Ovary (tissue), 7 donors: ENCODE measurements at regions not wholly inside any gene's neighbourhood (a gene's known extent, or its start where the extent isn't known, plus 50 kb on each side); places are given as distances from the start of the nearest gene placed in this dataset.

Experiments used
- DNase-seq, 5 donors: peaks; one replicate each; pipeline ENCODE4 v3.0.0-alpha.2; 2019 to 2020
- H3K27ac ChIP-seq, 2 donors: fragments of 200-600 bp; one replicate each; pipeline versions ENCODE4 v1.5.1 to v1.8.0; 2019 to 2022
- H3K27me3 ChIP-seq: fragments of 200-600 bp; one replicate; pipeline ENCODE4 v1.8.0; 2022
- H3K36me3 ChIP-seq: fragments of 200-600 bp; sonication (generic); one replicate; pipeline ENCODE4 v1.5.1; 2019
- H3K4me1 ChIP-seq: one replicate; pipeline ENCODE4 v1.8.1; 2013; ENCODE audit warnings: mild to moderate bottlenecking, moderate library complexity; ENCODE audit not compliant: insufficient read depth
- H3K4me3 ChIP-seq: fragments of 200-600 bp; sonication (generic); one replicate; pipeline ENCODE4 v1.5.1; 2017
- H3K9me3 ChIP-seq, 2 donors: fragments of 200-600 bp in 1 of 2; sonication (generic) in 1 of 2; one replicate each; pipeline versions ENCODE4 v1.5.1 to v1.8.1; 2013 to 2019; ENCODE audit warnings: mild to moderate bottlenecking in 1 of 2, moderate library complexity in 1 of 2
- EP300 ChIP-seq: sonication (generic); formaldehyde crosslinking; IDR thresholded peaks from one replicate; pipeline ENCODE4 v1.6.1; 2017; ENCODE audit warnings: antibody characterized with exemption
- POLR2A ChIP-seq: fragments of 450-650 bp; IDR thresholded peaks from one replicate; pipeline ENCODE4 v1.6.1; 2017; ENCODE audit warnings: antibody characterized with exemption, mild to moderate bottlenecking, moderate library complexity
- WGBS, 3 donors: extraction: QIAGEN DNeasy Blood & Tissue Kit in 1 of 3; methylation state at CpG; one replicate each; pipeline versions ENCODE4 v1.1.5 to v1.1.7; 2013 to 2017; 5-methylcytosine and 5-hydroxymethylcytosine counted together
- intact Hi-C, 4 donors: fragments of 100-400 bp; cut with DNase I; formaldehyde crosslinking; loops; one replicate each; pipeline versions ENCODE4 v1.11.0 to v1.15.1; 2022 to 2023
- TF ChIP-seq, protein P1 (sequence below), 3 donors: fragments of 450-650 bp in 2 of 3; fragments of 200-600 bp in 1 of 3; IDR thresholded peaks; one replicate each; pipeline versions ENCODE4 v1.5.1 to v1.8.0; 2016 to 2022; ENCODE audit warnings: antibody characterized with exemption in 3 of 3, mild to moderate bottlenecking in 1 of 3
- donor health status: DM: no; HTN: no; CAD: no; lungs with moderate emphysema.
- donor health status: DM: no; HTN: no; CAD: no.
- donor health status: Bipolar disorder and iron deficiency.
- donor health status: DM: no; HTN: no; CAD: no.
- donor health status: DM: yes; HTN: yes; CAD: no.

DNA sequence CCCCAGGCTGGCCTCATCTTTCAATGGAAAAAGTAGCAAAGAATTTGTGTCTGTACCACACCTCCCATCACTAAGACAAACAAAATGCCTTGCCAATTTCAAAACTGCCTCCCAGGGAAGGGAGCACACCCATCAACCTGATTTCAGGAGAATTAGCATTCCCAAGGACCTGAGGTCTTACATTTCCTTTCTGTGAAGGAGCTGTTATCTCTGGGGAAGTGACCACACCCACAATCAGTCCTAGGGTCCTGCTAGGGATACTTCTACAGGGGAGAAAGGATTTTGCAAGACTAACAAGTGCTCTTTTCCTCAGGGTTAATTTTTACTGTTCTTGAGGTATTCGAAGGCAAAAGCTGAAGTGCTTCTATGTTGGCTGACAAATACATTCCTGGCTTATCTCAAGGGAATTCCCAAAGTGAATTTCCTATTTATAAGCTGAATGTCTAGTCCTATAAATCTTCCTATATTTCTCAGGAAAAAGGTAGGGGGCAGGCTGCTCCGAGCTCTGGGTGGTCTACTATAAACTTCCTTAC is 97.4 kb upstream of the ITGA1 start:
- no peaks in the 10 kb centered on the region for H3K27me3 ChIP-seq
- H3K9me3 ChIP-seq = no peaks in the 10 kb centered on the region
- no peak overlapping the region for H3K4me3 ChIP-seq
- H3K27ac ChIP-seq = no peak overlapping the region
- intact Hi-C loops = no loop called here
- peaks cover 3% of the 10 kb centered on the region for H3K4me1 ChIP-seq
- TF ChIP-seq POLR2A = no peak
- no peak for TF ChIP-seq EP300
- TF ChIP-seq, protein P1, sequence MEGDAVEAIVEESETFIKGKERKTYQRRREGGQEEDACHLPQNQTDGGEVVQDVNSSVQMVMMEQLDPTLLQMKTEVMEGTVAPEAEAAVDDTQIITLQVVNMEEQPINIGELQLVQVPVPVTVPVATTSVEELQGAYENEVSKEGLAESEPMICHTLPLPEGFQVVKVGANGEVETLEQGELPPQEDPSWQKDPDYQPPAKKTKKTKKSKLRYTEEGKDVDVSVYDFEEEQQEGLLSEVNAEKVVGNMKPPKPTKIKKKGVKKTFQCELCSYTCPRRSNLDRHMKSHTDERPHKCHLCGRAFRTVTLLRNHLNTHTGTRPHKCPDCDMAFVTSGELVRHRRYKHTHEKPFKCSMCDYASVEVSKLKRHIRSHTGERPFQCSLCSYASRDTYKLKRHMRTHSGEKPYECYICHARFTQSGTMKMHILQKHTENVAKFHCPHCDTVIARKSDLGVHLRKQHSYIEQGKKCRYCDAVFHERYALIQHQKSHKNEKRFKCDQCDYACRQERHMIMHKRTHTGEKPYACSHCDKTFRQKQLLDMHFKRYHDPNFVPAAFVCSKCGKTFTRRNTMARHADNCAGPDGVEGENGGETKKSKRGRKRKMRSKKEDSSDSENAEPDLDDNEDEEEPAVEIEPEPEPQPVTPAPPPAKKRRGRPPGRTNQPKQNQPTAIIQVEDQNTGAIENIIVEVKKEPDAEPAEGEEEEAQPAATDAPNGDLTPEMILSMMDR (IDR thresholded peaks at IDR 0.05) = no peak
- 2 to 4% (median 4%) methylated on average over 2 of the region's 2 CpGs for WGBS, 3 donors
- no peaks in the 10 kb centered on the region for H3K36me3 ChIP-seq
- no peak for DNase-seq

DNA sequence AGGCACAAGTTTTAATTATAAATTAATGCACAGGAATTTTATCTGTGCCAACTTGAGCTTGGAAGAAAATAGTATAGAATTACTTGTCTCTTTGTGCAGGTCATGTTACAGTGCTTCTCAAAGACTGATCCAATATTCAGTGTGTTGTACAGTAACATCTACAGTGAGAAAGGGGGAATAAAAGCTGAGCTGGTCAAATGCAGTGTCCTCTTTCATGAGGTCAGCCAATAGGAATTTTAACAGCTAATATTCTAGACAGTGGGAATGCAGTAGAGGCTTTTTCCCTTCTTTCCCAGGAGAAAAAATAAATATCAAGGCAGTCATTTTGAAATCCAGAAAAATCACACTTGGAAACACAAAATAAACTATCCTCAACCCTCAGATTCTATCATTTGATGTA is 95.7 kb upstream of the ITGA1 start:
- H3K9me3 ChIP-seq = no peaks in the 10 kb centered on the region
- no peak for DNase-seq
- H3K36me3 ChIP-seq = no peaks in the 10 kb centered on the region
- peaks cover 3% of the 10 kb centered on the region for H3K4me1 ChIP-seq
- no peaks in the 10 kb centered on the region for H3K27me3 ChIP-seq
- H3K27ac ChIP-seq = no peak overlapping the region
- TF ChIP-seq EP300 (no peak), POLR2A (no peak)
- TF ChIP-seq, protein P1 (IDR thresholded peaks at IDR 0.05) = no peak
- no peak overlapping the region for H3K4me3 ChIP-seq
- intact Hi-C loops = no loop called here

DNA sequence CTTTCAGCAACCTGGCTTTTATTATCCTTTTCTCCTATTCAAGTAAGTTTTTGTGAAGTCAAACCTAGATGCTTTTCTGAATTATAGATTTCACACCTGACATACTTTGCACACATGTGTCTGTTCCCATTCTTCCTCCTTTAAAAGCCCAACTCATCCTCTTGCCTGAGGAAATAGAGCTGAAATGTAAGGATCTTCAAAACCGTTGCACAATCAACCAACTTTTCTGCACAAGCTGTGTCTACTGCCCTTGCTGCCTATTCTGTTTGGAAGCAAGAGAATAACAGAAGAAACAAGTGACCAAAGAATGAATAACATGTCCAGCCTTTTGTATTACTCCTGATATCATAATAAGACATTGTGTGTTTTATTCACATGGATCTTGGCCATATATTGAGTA is 95.1 kb upstream of the ITGA1 start:
- Histone ChIP-seq H3K36me3 (no peaks in the 10 kb centered on the region), H3K4me1 (peaks cover 3% of the 10 kb centered on the region), H3K9me3 (no peaks in the 10 kb centered on the region), H3K27ac (no peak overlapping the region), H3K27me3 (no peaks in the 10 kb centered on the region), H3K4me3 (no peak overlapping the region)
- TF ChIP-seq, protein P1 (IDR thresholded peaks at IDR 0.05) = no peak
- TF ChIP-seq EP300 (no peak), POLR2A (no peak)
- no peak for DNase-seq
- intact Hi-C loops = no loop called here
- WGBS, 3 donors = 51 to 76% (median 53%) methylated on average over 1 of the region's 1 CpG

DNA sequence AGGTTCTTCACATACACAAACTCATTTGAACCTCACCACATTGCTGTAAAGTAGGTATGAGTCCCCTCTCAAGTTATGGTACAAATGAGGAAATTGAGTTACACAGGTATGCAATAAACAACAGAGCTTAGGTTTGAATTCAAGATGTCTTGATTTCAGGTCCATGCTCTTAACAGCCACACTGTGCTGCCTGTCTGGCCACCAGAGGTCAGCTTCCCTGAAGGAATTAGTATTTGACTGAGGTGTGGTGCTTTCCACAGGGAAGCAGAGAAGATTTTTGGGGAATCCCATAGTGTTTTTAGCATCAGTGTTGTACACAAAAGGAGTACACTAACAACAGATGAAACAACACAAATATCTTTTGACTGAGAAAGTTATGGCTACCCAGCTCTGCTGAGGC is 94.4 kb upstream of the ITGA1 start:
- Histone ChIP-seq H3K4me3 (no peak overlapping the region), H3K27me3 (no peaks in the 10 kb centered on the region), H3K4me1 (peaks cover 3% of the 10 kb centered on the region), H3K27ac (no peak overlapping the region), H3K36me3 (no peaks in the 10 kb centered on the region), H3K9me3 (no peaks in the 10 kb centered on the region)
- intact Hi-C loops = no loop called here
- peak in 3 of 5 donors; percentile 20 to 26 (median 25) for DNase-seq
- TF ChIP-seq POLR2A (no peak), EP300 (no peak)
- TF ChIP-seq, protein P1 (IDR thresholded peaks at IDR 0.05) = peak in 2 of 3 donors; percentile 10 to 38

DNA sequence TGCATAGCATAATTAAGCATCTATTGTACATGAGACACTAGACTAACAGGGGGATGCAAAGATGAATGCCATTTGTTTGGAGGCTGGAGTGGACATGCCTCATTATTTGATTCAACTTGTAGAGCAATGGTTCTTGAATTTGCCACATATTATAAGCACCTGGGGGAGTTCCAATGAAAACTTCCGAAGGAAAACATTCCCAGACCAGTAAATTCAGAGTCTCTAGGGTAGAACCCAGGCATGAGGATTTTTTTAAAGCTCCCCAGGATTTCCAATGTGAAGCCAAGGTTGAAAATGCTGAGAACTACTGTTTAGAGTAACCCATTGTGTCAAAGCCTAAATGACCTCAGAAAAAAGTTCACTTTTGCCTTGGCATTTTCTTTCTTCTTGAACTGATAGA is 93.9 kb upstream of the ITGA1 start:
- no peak overlapping the region for H3K4me3 ChIP-seq
- no peaks in the 10 kb centered on the region for H3K9me3 ChIP-seq
- 72 to 90% (median 83%) methylated on average over 1 of the region's 1 CpG for WGBS, 3 donors
- TF ChIP-seq EP300 = no peak
- no peak for TF ChIP-seq POLR2A
- TF ChIP-seq, protein P1 (IDR thresholded peaks at IDR 0.05) = no peak
- H3K36me3 ChIP-seq = no peaks in the 10 kb centered on the region
- H3K27ac ChIP-seq = no peak overlapping the region
- H3K27me3 ChIP-seq = no peaks in the 10 kb centered on the region
- intact Hi-C loops = no loop called here
- no peak for DNase-seq
- peaks cover 3% of the 10 kb centered on the region for H3K4me1 ChIP-seq
